ENCODE measurements at regions not wholly inside any gene's neighbourhood (a gene's known extent, or its start where the extent isn't known, plus 50 kb on each side); places are given as distances from the start of the nearest gene placed in this dataset.

GRCh38 chr14:101494826-101495225, 66.5 kb upstream of the DIO3 start:
- dilution Hi-C loops (cut with MboI; ENCODE audit: extremely low pct_ligation_motif_present, low sequenced_read_pairs) = no loop called here
- Histone ChIP-seq H2AFZ (ENCODE audit: low read depth, low read length) (no peak overlapping the region), H3K36me3 (ENCODE audit: control insufficient read depth in 2 of 2, extremely low read depth in 1 of 2, insufficient read depth in 2 of 2, low read length in 2 of 2) (no peaks in the 10 kb centered on the region), H3K27ac (ENCODE audit: insufficient read depth, low read depth, low read length) (no peak overlapping the region), H3K4me1 (ENCODE audit: control insufficient read depth, extremely low read depth, insufficient read depth, low read length) (no peaks in the 10 kb centered on the region), H3K9ac (replicated peaks; ENCODE audit: extremely low read depth, insufficient read depth, low read length) (no peak overlapping the region), H3K79me2 (ENCODE audit: control insufficient read depth, insufficient read depth, low read length) (no peaks in the 10 kb centered on the region), H3K4me3 (replicated peaks in 1 of 3; ENCODE audit: insufficient read depth in 1 of 3, low read depth in 1 of 3, low read length in 3 of 3) (no peak overlapping the region), H3K27me3 (ENCODE audit: control insufficient read depth in 2 of 2, insufficient read depth in 2 of 2, low read length in 2 of 2) (no peaks in the 10 kb centered on the region), H3K9me3 (replicated peaks; ENCODE audit: control insufficient read depth, insufficient read depth, low read length) (no peaks in the 10 kb centered on the region), H3K4me2 (ENCODE audit: insufficient read depth, low read length) (no peak overlapping the region), H3K9me1 (replicated peaks; ENCODE audit: control insufficient read depth, extremely low read depth, insufficient read depth, low read length) (no peaks in the 10 kb centered on the region), H4K20me1 (replicated peaks; ENCODE audit: control insufficient read depth, extremely low read depth, insufficient read depth, low read length) (no peaks in the 10 kb centered on the region)
- POLR2A ChIA-PET = no interaction called here
- DNase-seq (ENCODE audit: low read depth, low spot score) = no peak
- intact Hi-C loops (cut with micrococcal nuclease) = no loop called here
- BruUV-seq (replicated peaks) = no TSS peak
- CTCF ChIA-PET = no interaction called here
- FAIRE-seq = no peak
- TF ChIP-seq, protein P1, sequence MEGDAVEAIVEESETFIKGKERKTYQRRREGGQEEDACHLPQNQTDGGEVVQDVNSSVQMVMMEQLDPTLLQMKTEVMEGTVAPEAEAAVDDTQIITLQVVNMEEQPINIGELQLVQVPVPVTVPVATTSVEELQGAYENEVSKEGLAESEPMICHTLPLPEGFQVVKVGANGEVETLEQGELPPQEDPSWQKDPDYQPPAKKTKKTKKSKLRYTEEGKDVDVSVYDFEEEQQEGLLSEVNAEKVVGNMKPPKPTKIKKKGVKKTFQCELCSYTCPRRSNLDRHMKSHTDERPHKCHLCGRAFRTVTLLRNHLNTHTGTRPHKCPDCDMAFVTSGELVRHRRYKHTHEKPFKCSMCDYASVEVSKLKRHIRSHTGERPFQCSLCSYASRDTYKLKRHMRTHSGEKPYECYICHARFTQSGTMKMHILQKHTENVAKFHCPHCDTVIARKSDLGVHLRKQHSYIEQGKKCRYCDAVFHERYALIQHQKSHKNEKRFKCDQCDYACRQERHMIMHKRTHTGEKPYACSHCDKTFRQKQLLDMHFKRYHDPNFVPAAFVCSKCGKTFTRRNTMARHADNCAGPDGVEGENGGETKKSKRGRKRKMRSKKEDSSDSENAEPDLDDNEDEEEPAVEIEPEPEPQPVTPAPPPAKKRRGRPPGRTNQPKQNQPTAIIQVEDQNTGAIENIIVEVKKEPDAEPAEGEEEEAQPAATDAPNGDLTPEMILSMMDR (IDR thresholded peaks at IDR 0.05; ENCODE audit: extremely low read depth in 1 of 2, insufficient read depth in 1 of 2, low read depth in 1 of 2, low read length in 2 of 2) = no peak
- TF ChIP-seq MAX (IDR thresholded peaks at IDR 0.05; ENCODE audit: insufficient read depth, insufficient read length) (no peak), EZH2 (IDR thresholded peaks at IDR 0.05; ENCODE audit: borderline replicate concordance, low read depth, low read length, severe bottlenecking) (no peak), JUN (IDR thresholded peaks at IDR 0.05; ENCODE audit: borderline replicate concordance, insufficient read depth, insufficient read length, low read depth) (no peak), POLR2A (IDR thresholded peaks at IDR 0.05; ENCODE audit: low read depth, low read length) (no peak)

- intact Hi-C loops (cut with micrococcal nuclease) (no loop called here), dilution Hi-C loops (cut with MboI; ENCODE audit: extremely low pct_ligation_motif_present, low sequenced_read_pairs) (no loop called here)
- Histone ChIP-seq H4K20me1 (replicated peaks; ENCODE audit: control insufficient read depth, extremely low read depth, insufficient read depth, low read length) (no peaks in the 10 kb centered on the region), H3K4me1 (ENCODE audit: control insufficient read depth, extremely low read depth, insufficient read depth, low read length) (no peaks in the 10 kb centered on the region), H3K9me3 (replicated peaks; ENCODE audit: control insufficient read depth, insufficient read depth, low read length) (no peaks in the 10 kb centered on the region), H3K79me2 (ENCODE audit: control insufficient read depth, insufficient read depth, low read length) (no peaks in the 10 kb centered on the region), H3K9me1 (replicated peaks; ENCODE audit: control insufficient read depth, extremely low read depth, insufficient read depth, low read length) (no peaks in the 10 kb centered on the region), H3K27me3 (ENCODE audit: control insufficient read depth in 2 of 2, insufficient read depth in 2 of 2, low read length in 2 of 2) (no peaks in the 10 kb centered on the region), H3K4me2 (ENCODE audit: insufficient read depth, low read length) (no peak overlapping the region), H3K36me3 (ENCODE audit: control insufficient read depth in 2 of 2, extremely low read depth in 1 of 2, insufficient read depth in 2 of 2, low read length in 2 of 2) (no peaks in the 10 kb centered on the region), H3K27ac (ENCODE audit: insufficient read depth, low read depth, low read length) (no peak overlapping the region), H3K9ac (replicated peaks; ENCODE audit: extremely low read depth, insufficient read depth, low read length) (no peak overlapping the region), H2AFZ (ENCODE audit: low read depth, low read length) (no peak overlapping the region), H3K4me3 (replicated peaks in 1 of 3; ENCODE audit: insufficient read depth in 1 of 3, low read depth in 1 of 3, low read length in 3 of 3) (no peak overlapping the region)
- FAIRE-seq (no peak), DNase-seq (ENCODE audit: low read depth, low spot score) (no peak)
- no peak for TF ChIP-seq JUN (IDR thresholded peaks at IDR 0.05; ENCODE audit: borderline replicate concordance, insufficient read depth, insufficient read length, low read depth)
- no peak for TF ChIP-seq POLR2AphosphoS5 (IDR thresholded peaks at IDR 0.05; ENCODE audit: insufficient read depth, low read depth, low read length)
- TF ChIP-seq POLR2A (IDR thresholded peaks at IDR 0.05; ENCODE audit: low read depth, low read length) = no peak
- TF ChIP-seq EZH2 (IDR thresholded peaks at IDR 0.05; ENCODE audit: borderline replicate concordance, low read depth, low read length, severe bottlenecking) = no peak
- TF ChIP-seq MYC (IDR thresholded peaks at IDR 0.05; ENCODE audit: low read depth, low read length) = no peak
- TF ChIP-seq, protein P1 (IDR thresholded peaks at IDR 0.05; ENCODE audit: extremely low read depth in 1 of 2, insufficient read depth in 1 of 2, low read depth in 1 of 2, low read length in 2 of 2) = no peak
- no peak for TF ChIP-seq MAX (IDR thresholded peaks at IDR 0.05; ENCODE audit: insufficient read depth, insufficient read length)
- no peak for TF ChIP-seq GATA2 (IDR thresholded peaks at IDR 0.05; ENCODE audit: insufficient read depth, insufficient read length, low read depth, low read length)
- TF ChIP-seq FOS (IDR thresholded peaks at IDR 0.05; ENCODE audit: borderline replicate concordance, insufficient read depth, low read length) = no peak
- CTCF ChIA-PET = no interaction called here
- POLR2A ChIA-PET = no interaction called here
- no TSS peak for BruUV-seq (replicated peaks)
Observed at GRCh38 chr14:101495284-101495683, 66.0 kb upstream of the DIO3 start.

Data from endothelial cell of umbilical vein (primary cell).